GM18499 (cell line): ENCODE measurements at regions not wholly inside any gene's neighbourhood (a gene's known extent, or its start where the extent isn't known, plus 50 kb on each side); places are given as distances from the start of the nearest gene placed in this dataset.

Experiments
- ATAC-seq: cut with Tn5 transposase; IDR thresholded peaks from one replicate; pipeline ENCODE4 v1.9.1; 2021; ENCODE audit warnings: moderate number of reproducible peaks; ENCODE audit not compliant: insufficient read depth, unreplicated experiment

DNA sequence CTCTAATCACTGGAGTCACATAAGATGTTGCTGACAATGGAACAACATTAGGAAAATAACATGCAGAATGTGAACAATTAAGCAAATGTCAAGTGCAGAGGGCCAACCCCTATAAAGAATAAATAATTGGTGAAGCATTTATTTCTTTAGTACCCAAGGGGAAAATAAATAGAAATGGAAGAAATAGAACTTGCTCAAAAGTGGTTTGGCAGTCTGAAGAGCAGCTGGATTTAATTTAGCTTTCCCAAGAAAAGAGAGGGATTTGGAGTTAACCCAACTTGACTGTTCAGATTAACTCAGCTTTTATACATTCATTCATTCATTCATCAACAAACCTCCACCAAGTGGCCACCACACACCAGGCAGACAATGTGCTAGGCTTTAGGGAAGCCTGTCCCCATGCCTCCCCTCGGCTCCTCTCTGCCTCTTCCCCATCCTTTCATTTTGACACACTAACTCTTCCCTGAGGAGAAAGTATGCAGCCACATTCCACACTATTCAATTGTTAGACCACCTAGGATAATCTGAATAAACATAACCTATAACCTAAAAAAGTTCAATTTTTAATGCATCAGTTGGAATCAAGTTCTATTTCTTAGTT is 295.5 kb downstream of the AHR start:
- no peak for ATAC-seq

DNA sequence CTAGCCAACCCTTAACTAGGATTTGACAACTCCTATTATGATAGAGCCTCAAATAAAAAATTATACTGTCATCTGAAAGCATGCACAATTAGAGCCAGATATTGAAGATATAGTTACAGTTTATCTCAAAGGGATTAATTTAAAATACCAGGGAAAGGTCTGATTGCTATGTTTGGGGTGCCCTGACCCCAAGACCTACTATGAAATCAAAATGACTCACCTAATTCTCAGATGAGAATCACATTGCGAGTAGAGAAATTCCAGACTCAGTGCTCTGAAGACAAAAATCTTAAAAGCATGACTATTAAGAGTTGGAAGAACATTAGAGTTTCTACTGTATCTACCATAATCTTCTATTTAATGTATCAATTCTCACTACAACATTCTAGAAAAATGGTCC is 297.1 kb downstream of the AHR start:
- no peak for ATAC-seq

- no peak for ATAC-seq
Measured at GRCh38 chr7:17598305-17598704, 299.9 kb downstream of the AHR start.

GRCh38 chr7:17598846-17599245 is 300.4 kb downstream of the AHR start:
- ATAC-seq, result no peak

- no peak for ATAC-seq
Measured at GRCh38 chr7:17599733-17600339, 301.4 kb downstream of the AHR start.

DNA sequence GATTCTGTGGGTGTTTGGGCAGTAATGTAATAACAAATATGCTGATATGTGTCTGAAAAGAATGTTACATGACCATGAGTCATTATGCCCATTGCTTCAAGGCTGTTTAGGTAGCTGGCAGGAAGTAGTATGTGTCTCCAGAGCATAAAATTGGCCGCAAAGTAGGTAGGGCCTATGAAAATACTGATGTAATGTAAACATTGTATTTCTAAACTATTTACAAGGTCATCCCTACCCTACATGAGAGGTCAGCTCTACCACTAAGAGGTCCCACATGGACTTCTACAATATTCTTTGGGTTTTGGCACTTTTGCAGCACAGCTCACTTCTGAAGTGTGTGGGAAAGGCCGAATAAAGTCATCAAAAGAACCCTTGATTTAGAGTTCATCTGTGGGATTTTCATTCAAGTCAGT is 301.9 kb downstream of the AHR start:
- no peak for ATAC-seq

DNA sequence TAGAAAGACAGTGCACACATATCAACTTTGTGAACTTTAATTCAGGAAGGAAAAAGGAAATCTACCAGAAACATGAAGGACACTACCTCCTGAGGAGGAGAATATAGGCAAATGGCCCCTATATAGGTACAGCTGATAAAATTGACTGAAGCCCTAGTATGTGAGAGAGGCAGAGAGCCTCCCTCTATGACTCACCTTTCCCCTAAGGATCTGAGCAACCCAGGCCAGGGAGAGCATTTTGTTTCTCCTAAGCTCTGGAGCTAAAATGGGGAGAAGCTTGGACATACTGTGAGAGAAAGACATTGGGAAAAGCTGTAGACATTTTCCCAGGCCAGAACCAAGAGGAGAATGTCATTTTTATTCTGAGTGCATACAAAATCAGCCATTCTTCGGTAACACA is 303.5 kb downstream of the AHR start:
- no peak for ATAC-seq

DNA sequence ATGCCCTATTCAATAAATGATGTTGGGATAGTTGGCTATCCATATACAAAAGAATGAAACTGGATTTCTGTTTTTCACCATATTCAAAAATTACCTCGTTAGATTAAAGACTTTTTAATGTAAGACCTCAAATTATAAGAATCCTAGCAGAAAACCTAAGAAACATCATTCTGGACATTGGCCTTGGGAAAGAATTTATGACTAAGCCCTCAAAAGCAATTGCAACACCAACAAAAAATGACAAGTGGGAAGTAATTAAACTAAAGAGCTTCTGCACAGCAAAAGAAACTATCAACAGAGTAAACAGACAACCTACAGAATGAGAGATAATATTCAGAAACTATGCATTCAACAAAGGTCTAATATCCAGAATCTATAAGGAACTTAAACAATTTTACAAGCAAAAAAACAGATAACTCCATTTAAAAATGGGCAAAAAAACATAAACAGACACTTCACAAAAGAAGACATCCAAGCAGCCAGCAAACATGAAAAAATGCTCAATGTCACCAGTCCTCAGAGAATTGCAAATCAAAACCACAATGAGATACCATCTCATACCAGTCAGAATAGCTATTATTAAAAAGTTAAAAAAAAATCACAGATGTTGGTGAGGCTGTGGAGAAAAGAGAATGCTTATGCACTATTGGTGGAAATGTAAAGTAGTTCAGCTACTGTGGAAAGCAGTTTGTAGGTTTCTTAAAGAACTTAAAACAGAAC is 309.8 kb downstream of the AHR start:
- no peak for ATAC-seq

DNA sequence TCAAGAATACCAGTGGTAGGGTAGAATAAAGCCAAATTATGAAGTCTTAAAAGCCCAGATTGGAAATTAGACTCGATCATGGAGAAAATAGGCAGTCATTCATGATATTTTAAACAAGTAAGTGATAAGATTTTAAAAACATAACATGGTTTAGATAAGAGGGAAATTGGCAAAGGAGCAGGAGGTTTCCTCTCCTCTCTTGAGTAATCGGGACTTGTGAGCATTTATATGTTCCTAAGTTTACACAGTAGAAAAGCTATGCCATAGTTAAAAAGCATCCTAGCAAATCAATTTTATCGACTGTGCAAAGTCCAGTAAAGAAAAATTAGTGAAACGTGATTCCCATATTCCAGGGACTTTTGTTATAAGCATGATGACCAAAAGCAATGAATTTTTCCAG is 313.2 kb downstream of the AHR start:
- ATAC-seq, result no peak

GRCh38 chr7:17613338-17614041 is 315.0 kb downstream of the AHR start:
- no peak for ATAC-seq

GRCh38 chr7:17617380-17617779 is 318.9 kb downstream of the AHR start:
- no peak for ATAC-seq

GRCh38 chr7:17617857-17618651 is 319.6 kb downstream of the AHR start:
- ATAC-seq, result no peak

DNA sequence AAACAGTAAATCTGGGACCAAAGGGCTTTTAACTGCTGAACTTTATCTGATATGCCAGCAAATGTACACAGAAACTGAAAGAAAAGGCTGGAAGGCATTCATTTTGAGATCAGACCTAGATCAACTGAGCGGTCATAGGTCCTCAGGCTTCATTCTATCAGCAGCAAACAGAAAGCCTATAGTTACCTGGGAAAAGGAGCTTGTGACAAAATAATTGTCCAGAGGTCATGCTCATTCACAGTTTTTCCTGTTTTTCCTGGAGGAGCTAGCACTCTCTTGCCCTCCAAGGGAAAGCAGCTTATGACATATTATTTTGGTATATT is 320.2 kb downstream of the AHR start:
- ATAC-seq, result no peak

DNA sequence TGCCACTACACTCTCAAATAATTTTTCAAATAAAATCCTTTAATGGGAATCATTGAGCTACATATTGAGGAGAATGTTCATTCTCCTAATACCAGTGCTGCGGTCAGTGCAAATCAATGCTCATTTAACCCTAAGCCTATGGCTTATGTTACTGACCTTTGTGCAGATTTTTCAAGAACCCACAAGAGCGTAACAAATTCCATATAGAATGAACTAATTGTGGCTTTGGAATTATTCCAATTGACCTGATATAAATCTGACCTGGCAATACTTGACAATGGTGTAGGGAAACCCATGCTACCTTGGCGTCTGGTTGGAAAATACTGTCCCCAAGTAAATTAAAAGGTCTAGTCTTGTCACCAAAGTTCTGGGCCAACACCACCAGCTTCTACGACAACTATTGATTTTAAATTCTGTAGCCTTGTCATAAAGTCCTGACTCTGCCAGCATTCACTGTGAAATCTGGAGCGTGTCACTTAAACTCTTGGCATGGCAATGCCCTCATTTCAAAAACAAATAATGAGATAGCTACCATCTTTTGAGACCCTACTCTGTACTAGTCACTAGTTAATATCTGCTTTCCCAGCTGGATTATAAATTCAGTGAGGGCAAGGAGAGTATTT is 320.9 kb downstream of the AHR start:
- no peak for ATAC-seq

DNA sequence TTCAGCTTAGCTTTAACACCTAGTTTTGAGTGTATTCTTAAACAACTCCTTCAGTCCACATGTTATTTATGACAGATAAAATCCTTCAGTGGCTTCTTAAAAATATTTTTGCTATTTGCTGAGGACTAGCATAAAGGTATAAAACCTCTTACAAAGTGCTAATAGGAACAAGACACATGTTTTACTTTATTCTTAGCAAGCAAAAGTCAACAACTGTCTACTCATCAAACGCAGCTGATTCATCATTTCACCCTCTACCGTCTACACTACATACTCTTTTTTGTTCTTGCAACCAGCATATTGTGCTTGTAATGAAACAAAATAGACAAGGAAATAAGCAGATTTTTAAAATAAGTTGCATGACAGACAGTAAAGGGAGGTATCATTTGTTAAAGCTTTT is 319.7 kb downstream of the SNX13 start:
- ATAC-seq, result no peak

DNA sequence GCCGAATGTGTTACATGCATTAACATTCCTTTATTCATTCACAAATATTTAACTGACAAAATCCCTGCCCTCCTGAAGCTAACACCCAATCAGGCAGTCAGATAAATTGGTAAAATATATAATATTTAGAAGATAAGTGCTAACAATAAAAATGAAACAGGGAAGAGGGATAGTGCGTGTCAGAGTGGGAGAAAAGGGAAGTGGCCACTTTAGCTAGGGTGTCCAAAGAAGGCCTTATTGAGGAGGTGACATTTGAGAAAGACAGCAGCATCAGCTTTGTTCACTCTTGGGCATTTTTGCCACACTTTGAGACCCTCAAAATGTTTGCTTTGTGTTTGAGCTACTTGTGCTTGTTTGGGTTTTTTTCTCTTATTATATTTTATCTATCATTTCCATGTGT is 317.8 kb downstream of the SNX13 start:
- no peak for ATAC-seq

DNA sequence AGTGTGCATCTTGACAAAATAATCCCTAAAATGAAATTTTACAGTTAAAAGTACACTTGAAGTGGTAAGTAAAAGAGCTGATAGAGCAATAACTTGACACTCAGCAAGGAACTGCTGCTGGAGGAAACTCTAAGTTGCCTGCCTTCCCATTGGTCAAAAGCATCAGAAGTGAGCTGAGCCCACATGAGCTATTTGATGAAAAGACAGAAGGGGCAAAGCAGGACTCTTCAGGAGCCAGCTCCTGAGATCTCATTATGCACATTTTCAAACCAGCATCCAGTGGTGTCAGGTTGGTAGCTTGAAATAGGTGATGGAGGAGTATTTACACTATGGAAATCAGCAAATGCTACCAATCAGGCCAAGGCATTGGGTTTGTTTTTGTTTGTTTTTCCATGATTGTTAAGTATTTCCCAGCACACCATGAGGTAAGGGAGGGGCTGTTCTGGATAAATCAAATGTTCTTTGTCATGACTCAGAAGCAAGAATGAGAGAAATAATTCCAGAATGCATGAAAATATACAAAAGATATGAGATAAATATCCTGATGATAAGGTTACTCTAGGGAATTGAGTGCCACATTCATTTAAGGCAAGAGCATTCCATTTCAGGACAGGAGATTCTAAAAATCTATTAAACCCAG is 316.6 kb downstream of the SNX13 start:
- no peak for ATAC-seq

- no peak for ATAC-seq
Measured at GRCh38 chr7:17624379-17624778, 315.9 kb downstream of the SNX13 start.

DNA sequence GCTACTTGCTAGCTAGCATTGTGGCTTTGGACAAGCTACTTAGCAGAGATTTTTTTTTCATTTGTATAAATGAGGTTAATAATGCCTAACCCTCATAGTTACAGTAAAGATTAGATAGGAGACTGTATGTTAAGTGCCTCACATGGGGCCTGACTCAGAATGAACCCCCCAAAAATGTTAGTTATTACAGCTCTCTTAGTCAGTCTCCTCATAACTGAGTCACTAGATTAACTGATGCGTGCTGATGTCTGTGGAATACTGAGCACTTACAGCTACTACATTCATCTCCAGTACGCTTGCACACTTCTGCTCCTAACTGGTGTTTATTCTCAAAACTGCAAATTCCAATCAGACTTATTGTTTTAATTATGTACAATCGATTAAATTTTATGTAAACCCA is 315.3 kb downstream of the SNX13 start:
- no peak for ATAC-seq

DNA sequence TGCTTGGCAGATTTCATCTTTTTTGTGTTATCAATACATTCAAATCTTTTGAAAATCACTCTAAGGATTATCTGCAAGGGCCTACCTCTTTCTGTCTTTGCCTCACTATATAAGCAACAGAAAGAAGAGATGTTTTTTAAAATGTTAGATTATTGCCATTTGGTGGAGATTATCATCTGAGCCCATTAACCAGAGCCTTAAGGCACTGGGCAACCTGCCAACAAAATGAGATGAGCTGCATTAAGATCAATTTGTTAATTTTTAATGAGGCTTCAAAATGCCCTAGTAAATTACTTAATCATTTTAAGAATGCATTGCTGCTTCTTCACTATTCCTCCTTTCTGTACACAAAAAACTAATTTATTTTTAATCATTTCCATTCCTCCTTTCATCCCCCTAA is 314.1 kb downstream of the SNX13 start:
- ATAC-seq, result no peak
